K562 (cell line): ENCODE measurements at regions not wholly inside any gene's neighbourhood (a gene's known extent, or its start where the extent isn't known, plus 50 kb on each side); places are given as distances from the start of the nearest gene placed in this dataset.

Source experiments
- EZH2 ChIP-seq: IDR thresholded peaks from 2 replicates; pipeline ENCODE4 v1.6.1; 2012; ENCODE audit warnings: low read depth, mild to moderate bottlenecking, inconsistent platforms, low read length, borderline replicate concordance
- HNRNPL ChIP-seq: fragments of 200-400 bp; formaldehyde crosslinking; IDR thresholded peaks from 2 replicates; pipeline ENCODE4 v1.6.1; 2017; ENCODE audit warnings: low read depth, mild to moderate bottlenecking, low read length
- MAFF ChIP-seq: IDR thresholded peaks from 2 replicates; pipeline ENCODE4 v1.6.1; 2012; ENCODE audit warnings: low read length, improper control_type of control experiment
- U2AF1 ChIP-seq: fragments of 200-400 bp; formaldehyde crosslinking; optimal IDR thresholded peaks from 2 replicates; pipeline ENCODE3; 2017; ENCODE audit warnings: mild to moderate bottlenecking, low read depth, low read length, moderate library complexity

DNA sequence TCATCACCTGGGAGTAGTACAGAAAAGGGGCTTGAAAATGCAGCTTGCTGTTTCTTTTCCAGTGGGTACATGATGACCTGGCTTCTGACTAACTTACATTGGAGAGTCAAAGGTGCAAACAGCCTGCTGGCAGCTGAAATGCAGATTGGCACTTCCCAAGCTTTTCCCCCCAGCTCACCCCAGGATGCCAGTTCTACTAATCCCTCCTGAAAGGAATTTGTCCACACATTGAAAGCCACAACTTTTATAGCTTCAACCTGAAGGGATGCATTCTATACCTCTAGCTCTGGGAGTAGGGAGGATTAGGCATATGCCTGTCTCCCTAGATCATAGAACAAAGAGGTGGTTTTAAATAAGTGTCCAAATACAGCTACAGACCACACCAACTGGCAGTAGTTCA lies 281.7 kb downstream of the EFHB start:
- TF ChIP-seq U2AF1 (no peak), HNRNPL (no peak), EZH2 (no peak), MAFF (no peak)
